ENCODE measurements at regions not wholly inside any gene's neighbourhood (a gene's known extent, or its start where the extent isn't known, plus 50 kb on each side); places are given as distances from the start of the nearest gene placed in this dataset.

DNA sequence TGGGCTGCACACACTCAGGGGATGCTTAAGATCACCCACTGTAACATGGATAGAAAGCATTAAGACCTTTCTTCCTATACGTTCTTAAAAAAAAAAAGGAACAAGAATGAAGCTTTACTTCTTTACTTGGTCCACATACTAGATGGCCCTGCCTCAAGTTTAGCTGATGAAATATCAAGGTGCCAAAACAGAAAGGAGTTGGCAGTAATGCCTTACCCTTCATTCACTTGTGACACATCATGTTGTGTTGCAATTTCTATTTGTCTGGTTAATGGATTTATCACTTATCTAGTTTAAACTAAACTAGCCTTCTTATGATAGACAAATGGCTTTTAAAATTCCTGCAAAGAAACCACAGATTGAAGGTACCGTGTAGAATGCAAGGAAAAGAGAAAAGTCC lies 720.3 kb downstream of the CCSER2 start:
- Histone ChIP-seq H3K9me3 (replicated peaks in 1 of 2; ENCODE audit: control insufficient read depth in 1 of 2, insufficient read depth in 1 of 2, low read length in 2 of 2) (peaks cover 5 to 7% of the 10 kb centered on the region in 2 donors), H3K4me2 (replicated peaks; ENCODE audit: extremely low read depth, low read length, poor library complexity, severe bottlenecking) (no peak overlapping the region), H3K9ac (ENCODE audit: insufficient read depth, low read length, poor library complexity, severe bottlenecking) (no peak overlapping the region), H3K79me2 (ENCODE audit: insufficient read depth, low read length) (no peaks in the 10 kb centered on the region), H3K27me3 (ENCODE audit: control insufficient read depth in 2 of 2, insufficient read depth in 2 of 2, low read length in 2 of 2) (no peaks in the 10 kb centered on the region), H4K20me1 (ENCODE audit: insufficient read depth, low read length) (no peaks in the 10 kb centered on the region), H3K4me3 (replicated peaks in 1 of 3; ENCODE audit: low read depth in 2 of 3, low read length in 3 of 3) (no peak overlapping the region), H3K27ac (ENCODE audit: low read depth in 1 of 2, low read length in 2 of 2) (no peak overlapping the region), H3K36me3 (replicated peaks in 1 of 2; ENCODE audit: control insufficient read depth in 1 of 2, insufficient read depth in 2 of 2, low read length in 2 of 2) (no peaks in the 10 kb centered on the region), H3K4me1 (ENCODE audit: control insufficient read depth in 1 of 2, insufficient read depth in 2 of 2, low read length in 2 of 2) (no peaks in the 10 kb centered on the region), H2AFZ (ENCODE audit: insufficient read depth, low read depth, low read length, poor library complexity, severe bottlenecking) (no peak overlapping the region)
- Mint-ChIP-seq H3K4me3 (no peak overlapping the region), H3K27me3 (ENCODE audit: low read depth in 3 of 3) (no peaks in the 10 kb centered on the region), H3K36me3 (no peaks in the 10 kb centered on the region), H3K27ac (no peak overlapping the region), H3K9me3 (peaks cover 0 to 15% (median 2%) of the 10 kb centered on the region in 7 donors), H3K4me1 (no peaks in the 10 kb centered on the region)
- no peak for DNase-seq
- WGBS (ENCODE audit: insufficient coverage), result no CpG with 5 or more reads among the region's 2 CpGs
- intact Hi-C loops (cut with micrococcal nuclease), result no loop called here
- TF ChIP-seq, protein P1, sequence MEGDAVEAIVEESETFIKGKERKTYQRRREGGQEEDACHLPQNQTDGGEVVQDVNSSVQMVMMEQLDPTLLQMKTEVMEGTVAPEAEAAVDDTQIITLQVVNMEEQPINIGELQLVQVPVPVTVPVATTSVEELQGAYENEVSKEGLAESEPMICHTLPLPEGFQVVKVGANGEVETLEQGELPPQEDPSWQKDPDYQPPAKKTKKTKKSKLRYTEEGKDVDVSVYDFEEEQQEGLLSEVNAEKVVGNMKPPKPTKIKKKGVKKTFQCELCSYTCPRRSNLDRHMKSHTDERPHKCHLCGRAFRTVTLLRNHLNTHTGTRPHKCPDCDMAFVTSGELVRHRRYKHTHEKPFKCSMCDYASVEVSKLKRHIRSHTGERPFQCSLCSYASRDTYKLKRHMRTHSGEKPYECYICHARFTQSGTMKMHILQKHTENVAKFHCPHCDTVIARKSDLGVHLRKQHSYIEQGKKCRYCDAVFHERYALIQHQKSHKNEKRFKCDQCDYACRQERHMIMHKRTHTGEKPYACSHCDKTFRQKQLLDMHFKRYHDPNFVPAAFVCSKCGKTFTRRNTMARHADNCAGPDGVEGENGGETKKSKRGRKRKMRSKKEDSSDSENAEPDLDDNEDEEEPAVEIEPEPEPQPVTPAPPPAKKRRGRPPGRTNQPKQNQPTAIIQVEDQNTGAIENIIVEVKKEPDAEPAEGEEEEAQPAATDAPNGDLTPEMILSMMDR (IDR thresholded peaks at IDR 0.05), result no peak

DNA sequence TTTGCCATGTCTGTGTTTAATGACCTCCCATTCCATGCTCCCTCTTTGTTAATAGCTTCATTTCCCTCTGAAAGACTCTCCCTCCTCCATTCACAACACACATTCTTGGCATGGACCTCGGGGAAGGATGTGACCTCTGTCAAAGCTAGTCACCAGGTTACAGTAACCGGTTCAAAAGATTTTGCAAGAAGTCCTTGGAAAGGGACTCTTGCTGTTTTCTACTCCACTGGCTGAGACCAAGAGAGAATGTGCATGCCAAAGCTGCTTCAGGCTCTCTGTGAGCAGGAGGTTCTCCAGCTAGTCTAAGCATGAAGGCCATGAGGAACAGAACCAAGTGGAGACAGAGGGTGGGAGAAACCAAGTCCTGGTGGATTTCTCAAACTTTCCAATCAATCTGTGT lies 732.6 kb downstream of the CCSER2 start:
- Histone ChIP-seq H3K4me1 (ENCODE audit: control insufficient read depth in 1 of 2, insufficient read depth in 2 of 2, low read length in 2 of 2) (no peaks in the 10 kb centered on the region), H3K36me3 (replicated peaks in 1 of 2; ENCODE audit: control insufficient read depth in 1 of 2, insufficient read depth in 2 of 2, low read length in 2 of 2) (no peaks in the 10 kb centered on the region), H3K9ac (ENCODE audit: insufficient read depth, low read length, poor library complexity, severe bottlenecking) (no peak overlapping the region), H3K79me2 (ENCODE audit: insufficient read depth, low read length) (no peaks in the 10 kb centered on the region), H3K27me3 (ENCODE audit: control insufficient read depth in 2 of 2, insufficient read depth in 2 of 2, low read length in 2 of 2) (no peaks in the 10 kb centered on the region), H3K4me2 (replicated peaks; ENCODE audit: extremely low read depth, low read length, poor library complexity, severe bottlenecking) (no peak overlapping the region), H3K9me3 (replicated peaks in 1 of 2; ENCODE audit: control insufficient read depth in 1 of 2, insufficient read depth in 1 of 2, low read length in 2 of 2) (peaks cover 9 to 19% of the 10 kb centered on the region in 2 donors), H3K4me3 (replicated peaks in 1 of 3; ENCODE audit: low read depth in 2 of 3, low read length in 3 of 3) (no peak overlapping the region), H3K27ac (ENCODE audit: low read depth in 1 of 2, low read length in 2 of 2) (no peak overlapping the region), H2AFZ (ENCODE audit: insufficient read depth, low read depth, low read length, poor library complexity, severe bottlenecking) (no peak overlapping the region), H4K20me1 (ENCODE audit: insufficient read depth, low read length) (no peaks in the 10 kb centered on the region)
- Mint-ChIP-seq H3K27ac (no peak overlapping the region), H3K4me3 (no peak overlapping the region), H3K36me3 (no peaks in the 10 kb centered on the region), H3K27me3 (ENCODE audit: low read depth in 3 of 3) (peaks cover 0 to 1% (median 0%) of the 10 kb centered on the region in 3 donors), H3K9me3 (peaks cover 6 to 13% (median 8%) of the 10 kb centered on the region in 7 donors), H3K4me1 (no peaks in the 10 kb centered on the region)
- no peak for DNase-seq
- 93% methylated on average over 2 of the region's 2 CpGs for WGBS (ENCODE audit: insufficient coverage)
- TF ChIP-seq, protein P1 (IDR thresholded peaks at IDR 0.05), result no peak
- intact Hi-C loops (cut with micrococcal nuclease), result no loop called here
